ENCODE measurements at regions not wholly inside any gene's neighbourhood (a gene's known extent, or its start where the extent isn't known, plus 50 kb on each side); places are given as distances from the start of the nearest gene placed in this dataset.

DNA sequence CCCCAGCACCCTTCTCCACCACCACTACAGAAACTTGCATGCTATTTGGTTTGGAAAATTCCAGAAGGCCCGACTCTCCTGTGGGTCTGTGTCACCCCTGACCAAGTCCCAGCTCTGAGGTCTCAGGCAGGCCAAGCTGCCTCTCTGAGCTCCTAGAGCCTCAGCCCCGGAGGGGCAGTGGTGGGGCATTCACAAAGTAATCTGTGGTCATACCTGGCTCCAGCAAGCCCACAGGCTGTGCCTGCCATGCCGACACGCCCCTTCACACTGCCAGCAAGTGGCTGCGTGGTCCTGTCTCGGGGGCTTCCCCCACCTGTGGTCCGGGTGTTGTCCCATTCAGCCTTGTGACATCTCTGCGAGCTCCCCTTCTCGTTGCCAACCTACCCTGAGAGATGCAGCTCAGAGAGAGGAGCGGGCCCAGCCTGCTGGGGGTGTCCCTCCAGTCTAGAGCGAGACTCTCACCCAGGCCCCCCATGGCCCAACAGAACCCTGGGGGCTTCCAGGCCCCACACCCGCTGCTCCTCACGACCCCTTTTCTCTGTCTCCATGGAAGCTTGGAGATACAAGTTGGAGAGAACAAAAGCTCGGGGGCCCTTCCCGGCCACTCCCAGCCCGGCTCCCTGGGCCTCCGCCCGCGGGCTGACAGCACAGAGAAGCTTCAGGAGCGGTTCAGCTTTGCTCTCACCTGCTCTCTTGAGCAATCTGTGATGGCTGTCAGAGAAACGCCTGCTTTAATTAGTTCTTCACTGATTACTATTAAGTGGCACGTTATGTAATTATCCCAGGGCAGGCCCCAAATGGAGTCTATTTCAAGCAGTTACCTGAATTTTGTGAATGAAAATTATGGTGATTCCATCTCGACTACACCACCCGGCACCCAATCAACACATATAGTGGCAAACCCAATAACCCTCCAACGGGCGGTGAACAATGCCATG lies 147.7 kb upstream of the PHACTR3 start:
- no peak overlapping the region for H3K4me3 ChIP-seq (ENCODE audit: low read depth, low read length)
- TF ChIP-seq CTCF (IDR thresholded peaks at IDR 0.05; ENCODE audit: borderline replicate concordance, insufficient read depth, low read depth, low read length): no peak

DNA sequence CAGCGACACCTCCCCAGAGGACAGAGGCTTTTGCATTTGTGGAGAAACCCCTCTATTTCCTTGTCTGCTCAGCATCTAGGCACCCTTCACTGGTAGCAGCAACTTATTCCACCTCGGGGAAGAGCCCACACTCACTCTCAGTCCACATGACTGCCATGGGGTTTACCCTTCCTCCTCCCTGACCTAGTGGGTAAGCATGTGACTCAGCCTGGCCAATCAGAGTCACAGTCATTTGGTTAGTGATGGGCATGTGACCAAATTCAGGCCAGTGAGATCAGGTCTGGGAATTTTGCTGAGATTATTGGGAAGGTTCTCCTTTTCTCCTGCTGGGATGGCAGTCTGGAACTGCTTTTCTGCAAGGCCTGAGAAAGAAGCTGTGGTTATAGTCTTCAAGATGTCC lies 145.7 kb upstream of the PHACTR3 start:
- H3K4me3 ChIP-seq (ENCODE audit: low read depth, low read length): no peak overlapping the region
- no peak for TF ChIP-seq CTCF (IDR thresholded peaks at IDR 0.05; ENCODE audit: borderline replicate concordance, insufficient read depth, low read depth, low read length)

GRCh38 chr20:59459586-59459985 lies 144.8 kb upstream of the PHACTR3 start:
- no peak for TF ChIP-seq CTCF (IDR thresholded peaks at IDR 0.05; ENCODE audit: borderline replicate concordance, insufficient read depth, low read depth, low read length)
- H3K4me3 ChIP-seq (ENCODE audit: low read depth, low read length): no peak overlapping the region

GRCh38 chr20:59460352-59460751 lies 144.0 kb upstream of the PHACTR3 start:
- no peak for TF ChIP-seq CTCF (IDR thresholded peaks at IDR 0.05; ENCODE audit: borderline replicate concordance, insufficient read depth, low read depth, low read length)

DNA sequence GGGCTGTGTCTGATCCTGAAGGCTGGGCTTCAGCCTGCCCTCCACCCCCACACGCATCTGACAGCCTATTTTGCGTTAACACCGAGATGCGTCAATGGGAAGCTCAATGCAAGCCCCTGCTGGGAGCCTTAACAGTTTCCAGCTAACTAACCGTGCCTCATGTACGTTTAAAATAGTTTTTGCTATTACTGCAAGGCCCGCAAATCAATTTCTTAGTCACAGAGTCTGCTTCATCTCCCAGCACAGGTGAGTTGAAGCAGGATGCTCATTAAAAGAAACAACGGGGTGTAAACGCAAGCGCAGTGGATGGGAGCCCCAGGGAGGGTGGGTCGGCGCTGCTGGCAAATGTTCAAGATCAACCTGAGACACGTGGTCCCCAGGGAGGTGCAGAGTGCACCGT lies 142.8 kb upstream of the PHACTR3 start:
- H3K4me3 ChIP-seq (ENCODE audit: low read depth, low read length): no peak overlapping the region
- no peak for TF ChIP-seq CTCF (IDR thresholded peaks at IDR 0.05; ENCODE audit: borderline replicate concordance, insufficient read depth, low read depth, low read length)

More at GRCh38 chr20:59460352-59460751, 144.0 kb upstream of the PHACTR3 start:
- no peak overlapping the region for H3K4me3 ChIP-seq (ENCODE audit: low read depth, low read length)

- no peak overlapping the region for H3K4me3 ChIP-seq (ENCODE audit: low read depth, low read length)
- no peak for TF ChIP-seq CTCF (IDR thresholded peaks at IDR 0.05; ENCODE audit: borderline replicate concordance, insufficient read depth, low read depth, low read length)
These were observed 142.1 kb upstream of the PHACTR3 start for GRCh38 chr20:59462249-59462648.

DNA sequence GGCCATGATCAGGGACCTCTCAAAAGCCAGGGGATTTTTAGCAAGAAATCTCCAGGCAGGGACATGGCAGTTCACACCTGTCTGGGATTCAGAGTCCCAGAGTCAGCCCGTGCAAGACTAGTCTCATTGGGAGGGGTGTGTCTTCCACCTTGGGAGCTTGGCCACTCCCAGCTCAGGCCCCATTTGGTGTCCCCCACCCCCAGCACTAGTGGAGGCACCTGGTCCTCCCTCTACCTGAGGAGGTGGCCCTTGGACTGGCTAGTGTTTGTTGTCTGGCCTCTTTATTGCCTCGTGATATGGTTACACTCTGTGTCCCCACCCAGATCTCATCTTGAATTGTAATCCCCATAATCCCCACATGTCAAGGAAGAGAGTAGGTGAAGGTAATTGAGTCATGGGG lies 140.8 kb upstream of the PHACTR3 start:
- no peak for TF ChIP-seq CTCF (IDR thresholded peaks at IDR 0.05; ENCODE audit: borderline replicate concordance, insufficient read depth, low read depth, low read length)
- no peak overlapping the region for H3K4me3 ChIP-seq (ENCODE audit: low read depth, low read length)
